PFSK-1 (cell line): ENCODE measurements at regions not wholly inside any gene's neighbourhood (a gene's known extent, or its start where the extent isn't known, plus 50 kb on each side); places are given as distances from the start of the nearest gene placed in this dataset.

Source experiments
- POLR2AphosphoS5 ChIP-seq: IDR thresholded peaks from 2 replicates; pipeline ENCODE4 v1.6.1; 2012; ENCODE audit warnings: low read depth, mild to moderate bottlenecking, control low read depth, low read length, moderate library complexity
- SIN3A ChIP-seq: IDR thresholded peaks from 2 replicates; pipeline ENCODE4 v1.6.1; 2012; ENCODE audit warnings: mild to moderate bottlenecking, low read length, moderate library complexity, borderline replicate concordance; ENCODE audit not compliant: insufficient read depth
- TAF1 ChIP-seq: IDR thresholded peaks from 2 replicates; pipeline ENCODE4 v1.6.1; 2012; ENCODE audit warnings: low read length, control low read depth, borderline replicate concordance; ENCODE audit not compliant: insufficient read depth
- TF ChIP-seq, protein P1 (sequence below), 2 experiments: IDR thresholded peaks; 2 replicates each; pipeline versions ENCODE4 v1.6.1 to v1.8.0; 2011 to 2012; ENCODE audit warnings: low read depth in 2 of 2, low read length in 2 of 2, control low read depth in 1 of 2, inconsistent platforms in 1 of 2, mild to moderate bottlenecking in 1 of 2, moderate library complexity in 1 of 2; ENCODE audit not compliant: insufficient read depth in 1 of 2

DNA sequence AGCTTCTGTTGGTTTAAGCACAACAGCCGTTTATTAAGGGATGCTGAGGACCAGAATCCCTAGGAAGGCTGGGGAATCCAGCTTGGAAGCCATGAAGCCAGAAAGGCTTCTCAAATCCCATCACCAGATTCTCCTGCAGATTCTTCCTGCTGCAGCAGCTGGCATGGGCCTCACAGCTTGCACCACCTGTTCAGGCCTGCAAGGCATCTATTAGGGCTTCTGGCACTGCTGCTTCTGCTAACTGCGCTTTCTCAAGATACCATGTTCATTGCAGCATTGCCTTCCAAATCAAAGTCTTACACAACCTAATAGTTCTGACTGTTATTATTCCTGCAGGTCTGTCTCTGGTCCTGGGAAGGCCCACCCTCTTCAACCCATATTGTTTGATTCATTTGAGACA lies 51.2 kb upstream of the ZNF366 start:
- TF ChIP-seq POLR2AphosphoS5, result no peak
- TF ChIP-seq, protein P1, sequence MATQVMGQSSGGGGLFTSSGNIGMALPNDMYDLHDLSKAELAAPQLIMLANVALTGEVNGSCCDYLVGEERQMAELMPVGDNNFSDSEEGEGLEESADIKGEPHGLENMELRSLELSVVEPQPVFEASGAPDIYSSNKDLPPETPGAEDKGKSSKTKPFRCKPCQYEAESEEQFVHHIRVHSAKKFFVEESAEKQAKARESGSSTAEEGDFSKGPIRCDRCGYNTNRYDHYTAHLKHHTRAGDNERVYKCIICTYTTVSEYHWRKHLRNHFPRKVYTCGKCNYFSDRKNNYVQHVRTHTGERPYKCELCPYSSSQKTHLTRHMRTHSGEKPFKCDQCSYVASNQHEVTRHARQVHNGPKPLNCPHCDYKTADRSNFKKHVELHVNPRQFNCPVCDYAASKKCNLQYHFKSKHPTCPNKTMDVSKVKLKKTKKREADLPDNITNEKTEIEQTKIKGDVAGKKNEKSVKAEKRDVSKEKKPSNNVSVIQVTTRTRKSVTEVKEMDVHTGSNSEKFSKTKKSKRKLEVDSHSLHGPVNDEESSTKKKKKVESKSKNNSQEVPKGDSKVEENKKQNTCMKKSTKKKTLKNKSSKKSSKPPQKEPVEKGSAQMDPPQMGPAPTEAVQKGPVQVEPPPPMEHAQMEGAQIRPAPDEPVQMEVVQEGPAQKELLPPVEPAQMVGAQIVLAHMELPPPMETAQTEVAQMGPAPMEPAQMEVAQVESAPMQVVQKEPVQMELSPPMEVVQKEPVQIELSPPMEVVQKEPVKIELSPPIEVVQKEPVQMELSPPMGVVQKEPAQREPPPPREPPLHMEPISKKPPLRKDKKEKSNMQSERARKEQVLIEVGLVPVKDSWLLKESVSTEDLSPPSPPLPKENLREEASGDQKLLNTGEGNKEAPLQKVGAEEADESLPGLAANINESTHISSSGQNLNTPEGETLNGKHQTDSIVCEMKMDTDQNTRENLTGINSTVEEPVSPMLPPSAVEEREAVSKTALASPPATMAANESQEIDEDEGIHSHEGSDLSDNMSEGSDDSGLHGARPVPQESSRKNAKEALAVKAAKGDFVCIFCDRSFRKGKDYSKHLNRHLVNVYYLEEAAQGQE (IDR thresholded peaks at IDR 0.05; ENCODE audit: insufficient read depth in 1 of 2, low read depth in 2 of 2, low read length in 2 of 2), result no peak
- TF ChIP-seq SIN3A, result no peak
- no peak for TF ChIP-seq TAF1
